Iris pigment epithelial cell (primary cell): ENCODE measurements at regions not wholly inside any gene's neighbourhood (a gene's known extent, or its start where the extent isn't known, plus 50 kb on each side); places are given as distances from the start of the nearest gene placed in this dataset.
A peak's percentile ranks its signal among the peaks of the same experiment; 100 is the strongest.
"Not testable (repeated sequence)": the region's sequence is repeated elsewhere in the genome, so short reads cannot be mapped to it uniquely, and the experiment has no call there.

Source experiments
- DNase-seq: peaks from one replicate; pipeline ENCODE4 v3.0.0-alpha.2; 2011; ENCODE audit warnings: low read depth

- no peak for DNase-seq
Measured at GRCh38 chr2:198630384-198630783, 826.0 kb downstream of the PLCL1 start.

GRCh38 chr2:198628596-198628995 is 824.2 kb downstream of the PLCL1 start:
- DNase-seq, result no peak

- no peak for DNase-seq
Measured at GRCh38 chr2:198622986-198623730, 818.8 kb downstream of the PLCL1 start.

- DNase-seq, result peak; percentile 15
Measured at GRCh38 chr2:198615972-198616371, 811.6 kb downstream of the PLCL1 start.

- DNase-seq, result no peak
Measured at GRCh38 chr2:198611201-198611600, 806.8 kb downstream of the PLCL1 start.

- no peak for DNase-seq
Measured at GRCh38 chr2:198604599-198604998, 800.2 kb downstream of the PLCL1 start.

GRCh38 chr2:198602986-198603385 is 798.6 kb downstream of the PLCL1 start:
- DNase-seq, result not testable (repeated sequence)

GRCh38 chr2:198597648-198598047 is 793.3 kb downstream of the PLCL1 start:
- DNase-seq, result no peak

- no peak for DNase-seq
Measured at GRCh38 chr2:198596985-198597384, 792.6 kb downstream of the PLCL1 start.

GRCh38 chr2:198595721-198596120 is 791.3 kb downstream of the PLCL1 start:
- no peak for DNase-seq

GRCh38 chr2:198591586-198591985 is 787.2 kb downstream of the PLCL1 start:
- no peak for DNase-seq

GRCh38 chr2:198587741-198588140 is 783.3 kb downstream of the PLCL1 start:
- DNase-seq, result no peak

GRCh38 chr2:198587240-198587639 is 782.8 kb downstream of the PLCL1 start:
- DNase-seq, result no peak

GRCh38 chr2:198571393-198571792 is 767.0 kb downstream of the PLCL1 start:
- DNase-seq, result no peak

GRCh38 chr2:198558176-198558575 is 753.8 kb downstream of the PLCL1 start:
- no peak for DNase-seq

- no peak for DNase-seq
Measured at GRCh38 chr2:198546122-198546521, 741.7 kb downstream of the PLCL1 start.

- DNase-seq, result no peak
Measured at GRCh38 chr2:198545411-198545810, 741.0 kb downstream of the PLCL1 start.

- no peak for DNase-seq
Measured at GRCh38 chr2:198544461-198544860, 740.1 kb downstream of the PLCL1 start.

- DNase-seq, result no peak
Measured at GRCh38 chr2:198534756-198535155, 730.4 kb downstream of the PLCL1 start.

GRCh38 chr2:198525211-198525969 is 721.0 kb downstream of the PLCL1 start:
- no peak for DNase-seq

- DNase-seq, result no peak
Measured at GRCh38 chr2:198523710-198524109, 719.3 kb downstream of the PLCL1 start.

GRCh38 chr2:198518935-198519334 is 714.5 kb downstream of the PLCL1 start:
- DNase-seq, result no peak

- no peak for DNase-seq
Measured at GRCh38 chr2:198517976-198518375, 713.6 kb downstream of the PLCL1 start.

GRCh38 chr2:198508610-198509009 is 704.2 kb downstream of the PLCL1 start:
- not testable (repeated sequence) for DNase-seq
